Uterus (tissue), 3 donors: ENCODE measurements at regions not wholly inside any gene's neighbourhood (a gene's known extent, or its start where the extent isn't known, plus 50 kb on each side); places are given as distances from the start of the nearest gene placed in this dataset.

Experiments
- DNase-seq, 2 donors: peaks; one replicate each; pipeline ENCODE4 v3.0.0-alpha.2; 2019 to 2020
- H3K27ac ChIP-seq, 2 donors: fragments of 200-600 bp; sonication (generic); 1 replicate in 1 of 2; 2 replicates in 1 of 2; pipeline ENCODE4 v1.5.1; 2016 to 2018
- H3K27me3 ChIP-seq, 2 donors: fragments of 200-600 bp; sonication (generic); one replicate each; pipeline ENCODE4 v1.5.1; 2018 to 2019; ENCODE audit warnings: control low read depth in 1 of 2
- H3K36me3 ChIP-seq, 2 donors: fragments of 200-600 bp; sonication (generic); one replicate each; pipeline ENCODE4 v1.5.1; 2019; ENCODE audit warnings: control low read depth in 1 of 2
- H3K4me1 ChIP-seq, 2 donors: fragments of 200-600 bp; sonication (generic); one replicate each; pipeline ENCODE4 v1.5.1; 2018 to 2019; ENCODE audit warnings: control low read depth in 1 of 2
- H3K4me3 ChIP-seq, 2 donors: fragments of 200-600 bp; sonication (generic); 1 replicate in 1 of 2; 2 replicates in 1 of 2; pipeline ENCODE4 v1.5.1; 2018 to 2019; ENCODE audit warnings: mild to moderate bottlenecking in 1 of 2
- H3K9me3 ChIP-seq, 2 donors: fragments of 200-600 bp; sonication (generic); one replicate each; pipeline ENCODE4 v1.5.1; 2019; ENCODE audit warnings: control low read depth in 1 of 2
- CTCF ChIP-seq, 4 experiments: fragments of 200-600 bp in 2 of 4; fragments of 450-650 bp in 2 of 4; sonication (generic) in 2 of 4; IDR thresholded peaks; one replicate each; pipeline ENCODE4 v1.5.1; 2016 to 2019; ENCODE audit warnings: antibody characterized with exemption in 4 of 4, mild to moderate bottlenecking in 2 of 4, moderate library complexity in 1 of 4
- POLR2A ChIP-seq, 2 donors: fragments of 450-650 bp; IDR thresholded peaks; one replicate each; pipeline ENCODE4 v1.6.1; 2016; ENCODE audit warnings: antibody characterized with exemption in 2 of 2, mild to moderate bottlenecking in 1 of 2, moderate library complexity in 1 of 2
- intact Hi-C: fragments of 100-400 bp; cut with DNase I; formaldehyde crosslinking; loops from one replicate; pipeline ENCODE4 v1.15.1; 2023; ENCODE audit warnings: low total_unique reads
- donor health status: DM: yes; HTN: yes; CAD: no.

- no peaks in the 10 kb centered on the region for H3K27me3 ChIP-seq
- TF ChIP-seq CTCF (IDR thresholded peaks at IDR 0.05): no peak
- no peak for TF ChIP-seq POLR2A (IDR thresholded peaks at IDR 0.05)
- no peaks in the 10 kb centered on the region for H3K4me1 ChIP-seq
- H3K9me3 ChIP-seq: no peaks in the 10 kb centered on the region
- H3K27ac ChIP-seq: no peak overlapping the region
- intact Hi-C loops: no loop called here
- H3K36me3 ChIP-seq: no peaks in the 10 kb centered on the region
- no peak overlapping the region for H3K4me3 ChIP-seq
- DNase-seq: no peak
Measured at GRCh38 chr3:73954506-73954905, 329.8 kb upstream of the PDZRN3 start.

- Histone ChIP-seq H3K27ac (no peak overlapping the region), H3K4me1 (no peaks in the 10 kb centered on the region), H3K4me3 (no peak overlapping the region), H3K9me3 (no peaks in the 10 kb centered on the region), H3K36me3 (no peaks in the 10 kb centered on the region), H3K27me3 (no peaks in the 10 kb centered on the region)
- no peak for TF ChIP-seq POLR2A (IDR thresholded peaks at IDR 0.05)
- no peak for TF ChIP-seq CTCF (IDR thresholded peaks at IDR 0.05)
- intact Hi-C loops: no loop called here
- no peak for DNase-seq
Measured at GRCh38 chr3:73952781-73953180, 328.0 kb upstream of the PDZRN3 start.

- H3K4me3 ChIP-seq: no peak overlapping the region
- no peak for TF ChIP-seq POLR2A (IDR thresholded peaks at IDR 0.05)
- no peak for TF ChIP-seq CTCF (IDR thresholded peaks at IDR 0.05)
Measured at GRCh38 chr3:73950865-73951558, 326.3 kb upstream of the PDZRN3 start.

GRCh38 chr3:73945541-73945940 is 320.8 kb upstream of the PDZRN3 start:
- no peaks in the 10 kb centered on the region for H3K27me3 ChIP-seq
- no peaks in the 10 kb centered on the region for H3K4me1 ChIP-seq
- H3K4me3 ChIP-seq: no peak overlapping the region
- DNase-seq: no peak
- no peaks in the 10 kb centered on the region for H3K36me3 ChIP-seq
- no peaks in the 10 kb centered on the region for H3K9me3 ChIP-seq
- TF ChIP-seq CTCF (IDR thresholded peaks at IDR 0.05): no peak
- TF ChIP-seq POLR2A (IDR thresholded peaks at IDR 0.05): no peak
- H3K27ac ChIP-seq: no peak overlapping the region
- intact Hi-C loops: no loop called here

More at GRCh38 chr3:73950865-73951558, 326.3 kb upstream of the PDZRN3 start:
- DNase-seq: no peak
- intact Hi-C loops: no loop called here
- Histone ChIP-seq H3K27me3 (no peaks in the 10 kb centered on the region), H3K36me3 (no peaks in the 10 kb centered on the region), H3K4me1 (no peaks in the 10 kb centered on the region), H3K27ac (no peak overlapping the region), H3K9me3 (no peaks in the 10 kb centered on the region)

GRCh38 chr3:73939985-73940384 is 315.2 kb upstream of the PDZRN3 start:
- Histone ChIP-seq H3K4me1 (no peaks in the 10 kb centered on the region), H3K27me3 (no peaks in the 10 kb centered on the region), H3K36me3 (no peaks in the 10 kb centered on the region), H3K27ac (no peak overlapping the region), H3K4me3 (no peak overlapping the region), H3K9me3 (no peaks in the 10 kb centered on the region)
- intact Hi-C loops: no loop called here
- TF ChIP-seq CTCF (IDR thresholded peaks at IDR 0.05): no peak
- TF ChIP-seq POLR2A (IDR thresholded peaks at IDR 0.05): no peak
- DNase-seq: no peak
